Activated T-helper 17 cell treated with anti-CD3 and anti-CD28 coated beads, Interleukin-2, amount 50 U/mL, for 72 hours (primary cell): ENCODE measurements at regions not wholly inside any gene's neighbourhood (a gene's known extent, or its start where the extent isn't known, plus 50 kb on each side); places are given as distances from the start of the nearest gene placed in this dataset.

ENCODE experiments used
- ATAC-seq: fragments of 150-1000 bp; cut with Tn5 transposase; replicated peaks from 2 replicates; pipeline ENCODE4 v1.10.0; 2021; ENCODE audit warnings: mild to moderate bottlenecking, moderate library complexity
- H3K27ac Mint-ChIP-seq: one replicate; pipeline ENCODE4 v1.8.0; 2022; ENCODE audit warnings: mixed read lengths
- H3K27me3 Mint-ChIP-seq: one replicate; pipeline ENCODE4 v1.8.0; 2022; ENCODE audit warnings: mixed read lengths
- H3K36me3 Mint-ChIP-seq: one replicate; pipeline ENCODE4 v1.8.0; 2022; ENCODE audit warnings: low read depth, mild to moderate bottlenecking, mixed read lengths
- H3K4me1 Mint-ChIP-seq: one replicate; pipeline ENCODE4 v1.8.0; 2022; ENCODE audit warnings: mixed read lengths
- H3K4me3 Mint-ChIP-seq: one replicate; pipeline ENCODE4 v1.8.0; 2022; ENCODE audit warnings: mild to moderate bottlenecking, mixed read lengths
- H3K9me3 Mint-ChIP-seq: one replicate; pipeline ENCODE4 v1.8.0; 2022; ENCODE audit warnings: mixed read lengths

DNA sequence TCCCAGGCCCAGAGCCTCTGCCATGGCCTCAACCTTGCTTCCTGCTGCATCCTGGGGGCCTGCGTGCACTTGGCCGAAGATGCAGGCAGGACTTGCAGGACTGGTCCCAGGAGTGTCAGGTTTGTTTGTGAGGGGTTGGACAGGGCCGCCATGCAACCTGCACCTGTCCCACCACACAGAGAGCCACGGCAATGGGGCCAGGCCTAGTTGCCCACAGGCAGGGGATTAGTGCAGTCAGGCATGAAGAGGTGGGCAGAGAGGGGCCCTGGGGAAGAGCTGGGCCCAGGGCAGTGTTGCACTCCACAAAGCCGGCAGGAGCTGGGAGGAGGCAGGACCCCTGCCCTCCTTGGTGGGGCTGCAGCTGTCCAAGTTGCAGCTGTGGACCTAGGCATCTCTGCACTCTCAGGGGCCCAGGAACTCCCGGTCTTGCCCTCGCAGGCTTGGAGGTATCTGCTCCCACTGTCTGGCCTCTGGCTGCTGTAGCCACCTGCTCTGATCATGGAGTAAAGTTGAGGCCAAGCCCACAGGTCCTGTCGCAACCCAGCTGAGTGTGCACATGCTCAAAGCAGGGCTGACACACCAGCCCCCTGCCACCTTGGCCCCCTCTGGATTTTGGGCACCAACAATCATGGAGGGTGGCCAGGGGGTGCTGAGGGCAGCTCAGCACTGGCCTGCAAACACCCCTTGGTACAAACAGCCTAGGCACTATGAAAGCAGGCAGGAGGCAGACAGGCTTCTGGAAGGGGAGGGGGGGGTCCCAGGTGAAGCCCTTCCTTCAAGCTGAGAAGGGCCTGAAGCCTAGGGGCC lies 190.4 kb upstream of the PCDH10 start:
- Mint-ChIP-seq H3K9me3 (peaks cover 7% of the 10 kb centered on the region), H3K27me3 (no peaks in the 10 kb centered on the region), H3K4me3 (no peak overlapping the region), H3K36me3 (no peaks in the 10 kb centered on the region), H3K4me1 (no peaks in the 10 kb centered on the region), H3K27ac (no peak overlapping the region)
- ATAC-seq: no peak

DNA sequence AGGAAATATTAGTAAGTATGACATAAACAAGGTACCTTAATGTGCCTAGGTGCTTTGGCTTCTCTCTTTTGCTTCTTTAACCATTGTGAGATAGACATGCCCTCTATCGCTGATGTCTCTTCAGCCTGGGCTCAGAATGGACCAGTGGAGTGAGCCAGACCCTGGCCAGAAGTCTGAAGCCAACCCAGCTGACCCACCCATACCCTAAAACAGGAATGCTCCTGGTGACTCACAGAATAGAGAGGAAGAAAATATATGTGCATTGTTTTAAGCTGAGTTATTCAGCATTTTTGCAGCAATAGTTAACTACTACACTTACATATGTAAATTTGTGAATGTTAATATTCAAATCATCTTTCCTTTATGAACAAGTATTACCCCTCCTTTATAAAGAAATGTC lies 167.5 kb upstream of the PCDH10 start:
- Mint-ChIP-seq H3K36me3 (no peaks in the 10 kb centered on the region), H3K4me1 (no peaks in the 10 kb centered on the region), H3K27ac (no peak overlapping the region), H3K4me3 (no peak overlapping the region), H3K9me3 (peaks cover 10% of the 10 kb centered on the region), H3K27me3 (no peaks in the 10 kb centered on the region)
- no peak for ATAC-seq

DNA sequence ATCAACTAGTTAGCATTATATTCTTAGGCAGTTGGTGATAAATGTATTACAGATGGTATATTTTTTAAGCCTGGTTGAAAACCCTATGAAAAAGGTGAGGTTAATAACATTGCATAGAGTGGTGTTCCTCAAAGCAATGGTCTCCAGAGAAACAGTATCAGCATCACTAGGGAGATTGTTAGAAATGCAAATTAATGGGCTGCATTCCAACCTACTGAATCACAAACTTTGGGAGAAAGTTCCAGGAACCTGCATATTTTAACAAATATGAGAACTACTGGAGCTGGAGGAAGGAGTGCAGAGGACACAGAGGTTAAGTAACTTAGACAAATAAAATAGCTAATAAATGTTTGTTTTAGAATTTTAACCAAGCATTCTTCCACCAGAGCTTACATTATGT lies 166.9 kb upstream of the PCDH10 start:
- ATAC-seq: no peak
- no peak overlapping the region for H3K27ac Mint-ChIP-seq
- H3K4me1 Mint-ChIP-seq: no peaks in the 10 kb centered on the region
- no peaks in the 10 kb centered on the region for H3K27me3 Mint-ChIP-seq
- no peak overlapping the region for H3K4me3 Mint-ChIP-seq
- no peaks in the 10 kb centered on the region for H3K36me3 Mint-ChIP-seq
- H3K9me3 Mint-ChIP-seq: peaks cover 10% of the 10 kb centered on the region

DNA sequence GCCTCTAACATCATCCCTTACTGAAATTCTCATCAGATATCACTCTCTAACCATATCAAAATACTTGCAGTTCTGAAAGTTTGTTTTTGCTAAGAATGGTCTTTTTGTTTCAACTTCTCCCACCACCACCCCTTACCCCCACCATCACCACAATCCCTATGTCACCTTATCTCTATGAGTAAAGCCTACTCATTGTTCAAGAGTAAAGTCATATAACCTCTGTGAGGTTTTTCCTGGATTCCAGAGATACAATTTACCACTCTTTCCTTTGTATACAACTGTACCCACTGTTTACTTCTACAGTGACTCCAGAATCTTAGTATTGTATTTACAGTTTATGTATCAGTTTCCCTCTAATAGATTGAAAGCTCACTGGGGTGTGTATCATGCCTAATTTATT lies 158.0 kb upstream of the PCDH10 start:
- Mint-ChIP-seq H3K4me3 (no peak overlapping the region), H3K27me3 (no peaks in the 10 kb centered on the region), H3K9me3 (peaks cover 3% of the 10 kb centered on the region), H3K27ac (no peak overlapping the region), H3K36me3 (no peaks in the 10 kb centered on the region), H3K4me1 (no peaks in the 10 kb centered on the region)
- no peak for ATAC-seq

DNA sequence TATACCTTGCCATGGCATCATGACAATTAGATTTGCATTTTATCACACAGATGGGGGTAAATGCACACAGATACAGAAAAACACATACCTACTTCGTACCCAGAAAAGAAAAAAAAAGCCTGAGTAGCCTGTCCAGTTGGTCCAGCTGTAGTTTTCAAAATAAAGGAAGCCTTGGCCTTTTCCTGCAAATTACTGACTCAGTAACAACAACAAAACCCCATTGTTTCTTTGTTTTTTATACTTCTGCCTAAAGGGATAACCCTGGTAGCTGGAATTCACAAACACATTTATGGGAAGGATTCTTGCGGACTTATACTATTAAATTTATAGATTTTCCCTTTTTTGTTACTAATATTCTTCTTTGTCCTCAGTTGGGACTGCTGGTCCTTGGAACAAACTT lies 156.4 kb upstream of the PCDH10 start:
- Mint-ChIP-seq H3K27me3 (no peaks in the 10 kb centered on the region), H3K36me3 (no peaks in the 10 kb centered on the region), H3K27ac (no peak overlapping the region), H3K4me1 (no peaks in the 10 kb centered on the region), H3K9me3 (peaks cover 3% of the 10 kb centered on the region), H3K4me3 (no peak overlapping the region)
- no peak for ATAC-seq

DNA sequence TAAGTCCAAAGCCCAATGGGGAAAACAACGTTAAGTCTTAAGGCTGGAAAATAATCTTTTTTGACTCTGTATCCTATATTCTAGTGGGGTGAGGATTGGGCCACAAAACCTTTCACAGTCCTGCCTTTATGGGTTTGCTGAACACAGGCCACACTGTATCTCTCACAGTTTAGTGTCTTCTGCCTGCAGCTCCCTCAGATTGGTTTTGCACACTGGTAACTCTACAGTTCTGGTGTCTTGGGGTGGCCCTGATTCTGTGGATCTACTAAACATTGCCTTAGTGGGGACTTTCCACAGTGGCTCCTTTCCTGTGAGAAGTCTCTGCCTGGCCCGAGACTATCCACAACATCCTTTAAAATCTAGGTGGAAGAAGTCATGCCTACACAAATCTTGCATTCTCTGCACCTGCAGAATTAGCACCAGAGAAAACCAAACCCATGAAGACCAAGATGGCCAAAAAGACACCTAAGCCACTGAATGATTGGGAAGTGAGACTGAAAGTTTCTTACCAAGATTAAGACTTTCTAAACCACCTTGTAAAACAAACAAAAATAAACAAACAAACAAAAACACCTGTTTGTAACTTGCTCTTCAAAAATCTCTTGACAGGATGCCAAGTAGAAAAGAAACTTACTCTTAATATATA lies 150.4 kb upstream of the PCDH10 start:
- Mint-ChIP-seq H3K9me3 (peaks cover 3% of the 10 kb centered on the region), H3K4me1 (no peaks in the 10 kb centered on the region), H3K27ac (no peak overlapping the region), H3K36me3 (no peaks in the 10 kb centered on the region), H3K27me3 (no peaks in the 10 kb centered on the region), H3K4me3 (no peak overlapping the region)
- no peak for ATAC-seq

DNA sequence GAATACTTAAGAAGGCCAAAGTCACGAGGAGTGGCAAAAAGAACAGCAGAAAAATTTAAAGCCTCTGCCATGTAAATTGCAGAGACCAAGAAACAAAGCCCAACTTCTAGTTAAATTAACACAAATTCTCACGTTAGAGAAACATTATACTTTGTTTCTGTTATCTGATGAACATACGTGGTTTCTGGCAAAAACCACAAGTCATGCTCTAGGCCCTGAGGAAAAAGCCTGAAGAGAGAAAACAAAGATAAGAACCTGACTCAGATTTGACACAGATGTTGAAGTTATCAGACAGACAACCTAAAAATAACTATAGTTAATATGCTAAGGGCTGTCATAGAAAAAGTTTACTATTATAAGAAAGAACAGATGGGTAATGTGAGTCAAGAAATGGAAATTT lies 149.1 kb upstream of the PCDH10 start:
- no peak overlapping the region for H3K4me3 Mint-ChIP-seq

DNA sequence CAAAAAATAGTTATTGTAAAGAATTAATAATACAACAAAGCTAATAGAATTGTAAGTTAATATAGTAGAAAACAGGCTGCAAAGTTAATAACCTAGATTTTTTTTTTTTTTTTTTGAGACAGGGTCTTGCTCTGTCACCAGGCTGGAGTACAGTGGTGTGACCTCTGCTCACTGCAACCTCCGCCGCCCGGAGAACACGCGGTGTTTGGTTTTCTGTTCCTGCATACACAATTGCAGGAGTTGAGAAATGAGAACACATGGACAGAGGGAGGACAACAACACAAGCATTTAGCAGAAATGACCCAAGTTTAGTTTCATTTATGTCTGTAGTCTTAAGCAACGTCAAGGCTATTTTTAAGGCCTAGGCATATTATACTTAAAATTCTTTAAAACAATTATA lies 145.9 kb upstream of the PCDH10 start:
- no peak overlapping the region for H3K27ac Mint-ChIP-seq
- H3K9me3 Mint-ChIP-seq: peaks cover 11% of the 10 kb centered on the region
- no peak overlapping the region for H3K4me3 Mint-ChIP-seq
- H3K27me3 Mint-ChIP-seq: no peaks in the 10 kb centered on the region
- no peaks in the 10 kb centered on the region for H3K36me3 Mint-ChIP-seq
- no peak for ATAC-seq
- no peaks in the 10 kb centered on the region for H3K4me1 Mint-ChIP-seq

More for the DNA sequence above, 149.1 kb upstream of the PCDH10 start:
- H3K27me3 Mint-ChIP-seq: no peaks in the 10 kb centered on the region
- peaks cover 3% of the 10 kb centered on the region for H3K9me3 Mint-ChIP-seq
- no peaks in the 10 kb centered on the region for H3K36me3 Mint-ChIP-seq
- H3K4me1 Mint-ChIP-seq: no peaks in the 10 kb centered on the region
- no peak overlapping the region for H3K27ac Mint-ChIP-seq
- no peak for ATAC-seq

DNA sequence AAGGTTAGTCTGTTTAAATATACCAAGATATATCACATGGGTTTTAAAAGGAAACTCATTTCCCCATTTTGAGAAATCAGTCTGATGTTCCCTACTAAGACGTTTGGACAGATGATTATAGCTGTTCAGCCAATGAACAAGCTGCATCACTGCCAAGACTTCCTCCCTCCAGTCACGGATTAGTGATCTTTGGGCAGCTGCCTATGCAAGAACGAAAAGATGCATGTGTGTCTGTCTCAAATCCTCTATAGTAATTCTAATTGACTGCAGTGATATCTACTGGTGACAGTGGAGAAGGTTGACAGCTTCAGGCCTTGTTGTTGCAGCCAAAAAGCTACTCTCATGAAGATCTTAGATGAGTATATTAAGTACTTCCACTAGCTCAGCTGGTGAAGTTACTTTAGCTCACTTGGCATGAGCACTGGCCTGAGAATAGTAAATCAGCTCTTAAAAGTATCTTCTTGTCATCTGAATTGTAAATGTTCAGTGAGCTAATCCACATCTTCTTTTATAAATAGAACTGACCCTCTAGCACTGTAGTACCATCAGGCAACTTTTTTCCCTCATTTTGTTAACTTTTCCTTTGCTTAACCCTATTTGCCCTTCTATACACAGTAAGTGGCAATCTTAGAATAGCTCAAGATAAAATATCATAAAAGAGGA lies 134.5 kb upstream of the PCDH10 start:
- Mint-ChIP-seq H3K4me3 (no peak overlapping the region), H3K27me3 (no peaks in the 10 kb centered on the region), H3K9me3 (peaks cover 11% of the 10 kb centered on the region), H3K4me1 (no peaks in the 10 kb centered on the region), H3K36me3 (no peaks in the 10 kb centered on the region), H3K27ac (no peak overlapping the region)
- no peak for ATAC-seq

DNA sequence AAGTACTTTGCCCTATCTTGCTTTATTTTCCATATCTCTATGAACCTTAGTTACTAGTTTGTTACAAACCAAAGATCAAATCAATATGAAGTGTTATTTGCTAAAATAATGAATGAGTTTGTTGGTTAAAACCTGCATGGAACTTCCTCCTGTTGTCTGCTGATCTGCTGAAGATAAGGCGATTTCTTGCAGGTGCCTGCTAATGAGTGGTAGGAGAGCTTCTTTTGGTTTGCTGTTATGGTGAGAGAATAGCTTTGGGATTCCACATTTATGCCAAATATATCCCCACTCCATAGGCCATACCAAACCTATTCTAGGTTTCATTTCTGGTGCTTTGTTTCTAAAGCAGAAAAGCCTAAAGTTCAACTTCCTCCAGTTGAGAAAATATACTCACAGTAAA lies 103.8 kb upstream of the PCDH10 start:
- Mint-ChIP-seq H3K4me1 (no peaks in the 10 kb centered on the region), H3K36me3 (no peaks in the 10 kb centered on the region), H3K27ac (no peak overlapping the region), H3K27me3 (no peaks in the 10 kb centered on the region), H3K9me3 (peaks cover 11% of the 10 kb centered on the region), H3K4me3 (no peak overlapping the region)
- ATAC-seq: no peak

DNA sequence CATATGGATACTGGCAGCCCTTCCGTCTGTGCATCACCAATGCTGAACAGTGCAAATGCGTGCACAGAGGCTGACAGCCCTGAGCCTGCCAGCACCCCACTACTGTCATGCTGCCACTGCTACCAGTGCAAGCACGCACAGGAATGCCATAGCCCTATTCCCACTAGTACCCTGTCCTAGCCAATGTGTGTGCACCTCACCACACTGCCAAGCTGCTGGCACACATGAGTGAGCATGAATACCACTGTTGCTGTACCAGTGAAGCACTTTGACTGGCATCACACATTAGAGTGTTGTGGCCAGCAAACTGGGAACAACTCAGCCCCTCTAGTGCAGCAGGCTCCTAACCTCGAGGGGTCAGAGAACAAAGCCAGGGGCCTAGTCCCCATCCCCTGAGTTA lies 102.9 kb upstream of the PCDH10 start:
- H3K36me3 Mint-ChIP-seq: no peaks in the 10 kb centered on the region
- no peak overlapping the region for H3K4me3 Mint-ChIP-seq
- H3K4me1 Mint-ChIP-seq: no peaks in the 10 kb centered on the region
- no peak for ATAC-seq
- peaks cover 11% of the 10 kb centered on the region for H3K9me3 Mint-ChIP-seq
- no peak overlapping the region for H3K27ac Mint-ChIP-seq
- no peaks in the 10 kb centered on the region for H3K27me3 Mint-ChIP-seq

DNA sequence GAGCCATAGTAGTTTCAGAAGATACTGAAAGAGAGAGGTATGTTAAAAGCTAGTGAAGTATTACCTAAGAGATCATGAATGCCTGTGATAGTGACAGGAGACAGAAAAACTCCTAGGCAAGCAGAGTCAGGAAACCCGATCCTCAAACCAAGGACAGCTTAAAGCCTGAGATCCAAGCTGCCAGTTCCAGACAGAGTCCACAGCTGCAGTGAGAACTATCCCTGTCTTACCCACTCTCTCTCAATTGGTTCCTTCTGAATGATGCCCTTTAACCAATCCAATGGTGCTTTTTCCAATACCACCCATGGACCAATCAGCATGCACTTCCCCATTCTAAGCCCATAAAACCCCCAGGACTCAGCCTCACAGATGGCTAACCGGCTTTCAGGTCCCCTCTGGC lies 90.4 kb upstream of the PCDH10 start:
- no peak for ATAC-seq
- Mint-ChIP-seq H3K36me3 (no peaks in the 10 kb centered on the region), H3K27ac (no peak overlapping the region), H3K27me3 (no peaks in the 10 kb centered on the region), H3K4me1 (no peaks in the 10 kb centered on the region), H3K4me3 (no peak overlapping the region), H3K9me3 (no peaks in the 10 kb centered on the region)

DNA sequence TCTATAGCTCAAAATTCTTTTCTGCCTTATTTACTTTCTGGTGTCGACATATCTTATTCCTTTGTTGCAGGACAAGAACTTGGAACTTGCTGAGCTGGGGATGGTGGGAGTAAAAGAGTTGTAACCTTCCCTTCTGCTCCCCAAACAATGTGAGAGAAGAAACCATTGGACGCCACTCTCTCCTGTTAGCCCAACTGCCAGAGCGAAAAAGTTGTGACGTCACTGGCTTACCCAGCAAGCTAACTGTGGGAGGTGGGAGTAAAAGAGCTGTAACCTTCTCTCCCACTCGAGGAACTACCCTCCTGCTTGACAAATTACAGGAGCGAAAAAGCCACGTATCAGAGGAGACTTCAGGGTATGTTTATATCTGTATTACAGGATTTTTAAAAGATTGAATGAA lies 90.0 kb upstream of the PCDH10 start:
- no peaks in the 10 kb centered on the region for H3K4me1 Mint-ChIP-seq
- H3K27ac Mint-ChIP-seq: no peak overlapping the region
- no peaks in the 10 kb centered on the region for H3K9me3 Mint-ChIP-seq
- no peaks in the 10 kb centered on the region for H3K27me3 Mint-ChIP-seq
- no peak for ATAC-seq
- no peak overlapping the region for H3K4me3 Mint-ChIP-seq
- H3K36me3 Mint-ChIP-seq: no peaks in the 10 kb centered on the region

DNA sequence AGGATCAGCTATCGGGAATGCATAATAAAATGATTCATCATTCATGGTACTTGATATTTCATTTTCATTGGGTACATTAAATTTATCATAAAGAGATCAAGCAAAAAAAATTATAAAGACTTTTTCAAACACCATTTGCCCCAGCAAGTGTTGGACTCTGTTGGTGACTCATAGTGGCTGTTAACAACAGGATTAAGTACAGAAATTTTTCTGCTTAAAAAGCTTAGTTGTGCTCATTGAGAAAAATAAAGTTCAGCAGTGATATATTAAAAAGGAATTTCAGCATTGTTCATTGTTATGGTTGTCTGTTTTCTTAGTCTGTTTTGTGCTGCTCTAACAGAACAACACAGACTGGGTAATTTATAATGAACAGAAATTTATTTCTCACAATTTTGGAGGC lies 86.2 kb upstream of the PCDH10 start:
- Mint-ChIP-seq H3K9me3 (peaks cover 9% of the 10 kb centered on the region), H3K4me3 (no peak overlapping the region), H3K27me3 (no peaks in the 10 kb centered on the region), H3K4me1 (no peaks in the 10 kb centered on the region), H3K27ac (no peak overlapping the region), H3K36me3 (no peaks in the 10 kb centered on the region)
- ATAC-seq: no peak

DNA sequence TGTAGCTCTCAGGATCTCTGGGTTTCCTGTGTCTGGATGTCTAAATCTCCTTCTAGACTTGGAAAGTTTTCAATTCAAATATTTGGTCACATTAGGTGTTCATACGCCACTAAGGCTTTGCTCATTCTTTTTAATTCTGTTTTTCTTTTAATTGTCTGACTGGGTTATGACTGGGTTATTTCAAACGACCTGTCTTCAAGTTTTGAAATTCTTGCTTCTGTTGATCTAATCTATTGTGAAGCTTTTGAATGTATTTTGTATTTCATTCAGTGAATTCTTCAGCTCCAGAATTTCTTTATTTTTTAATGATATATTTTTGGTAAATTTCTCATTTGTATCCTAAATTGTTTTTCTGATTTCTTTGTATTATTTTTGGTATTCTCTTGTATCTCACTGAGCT lies 81.0 kb upstream of the PCDH10 start:
- Mint-ChIP-seq H3K9me3 (peaks cover 23% of the 10 kb centered on the region), H3K4me1 (no peaks in the 10 kb centered on the region), H3K27me3 (no peaks in the 10 kb centered on the region), H3K4me3 (no peak overlapping the region), H3K27ac (no peak overlapping the region), H3K36me3 (no peaks in the 10 kb centered on the region)
- no peak for ATAC-seq
